ENCODE measurements at regions not wholly inside any gene's neighbourhood (a gene's known extent, or its start where the extent isn't known, plus 50 kb on each side); places are given as distances from the start of the nearest gene placed in this dataset.

DNA sequence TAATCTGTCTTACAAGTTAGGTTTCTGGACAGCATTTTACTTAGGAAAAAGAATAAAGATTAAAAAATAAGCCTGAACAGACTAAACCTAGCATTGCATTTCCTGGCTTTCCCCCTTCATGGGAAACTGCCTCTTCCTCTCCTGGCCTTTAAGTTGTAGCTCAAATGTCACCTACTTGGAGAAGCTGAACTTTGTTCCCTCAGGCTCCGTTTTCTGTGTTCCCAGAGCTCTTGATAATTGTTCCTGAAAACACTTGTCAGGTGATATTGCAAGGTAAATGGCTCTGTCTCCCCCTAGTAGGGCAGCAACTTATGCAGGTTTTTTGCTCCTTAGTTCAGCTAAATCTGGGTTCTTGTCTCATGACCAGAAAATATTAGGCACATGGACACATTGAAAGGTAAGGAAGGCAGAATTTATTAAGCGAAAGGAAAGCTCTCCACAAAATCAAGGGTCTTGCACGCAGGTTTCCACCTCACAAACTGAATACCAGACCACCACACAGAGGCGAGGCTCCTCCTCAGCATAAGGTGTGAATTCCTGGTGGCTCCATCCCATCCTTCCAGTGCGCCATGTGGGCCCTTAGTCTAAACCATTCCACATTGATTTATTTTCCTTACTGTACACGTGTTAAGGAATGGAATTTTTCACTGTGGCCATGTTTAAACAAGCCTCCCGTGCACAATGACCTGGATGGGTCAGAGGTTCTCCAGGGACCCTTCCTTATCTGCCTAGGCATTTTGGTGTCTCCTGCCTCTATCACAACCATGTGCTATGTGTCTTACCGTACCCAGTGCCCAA lies 229.3 kb downstream of the HNMT start:
- intact Hi-C loops (cut with DNase I; ENCODE audit: low total_unique reads), result no loop called here
- H3K36me3 ChIP-seq, result no peaks in the 10 kb centered on the region
- H3K9me3 ChIP-seq, result no peaks in the 10 kb centered on the region
- H3K27me3 ChIP-seq, result no peaks in the 10 kb centered on the region
- H3K27ac ChIP-seq, result no peak overlapping the region
- TF ChIP-seq, protein P1, sequence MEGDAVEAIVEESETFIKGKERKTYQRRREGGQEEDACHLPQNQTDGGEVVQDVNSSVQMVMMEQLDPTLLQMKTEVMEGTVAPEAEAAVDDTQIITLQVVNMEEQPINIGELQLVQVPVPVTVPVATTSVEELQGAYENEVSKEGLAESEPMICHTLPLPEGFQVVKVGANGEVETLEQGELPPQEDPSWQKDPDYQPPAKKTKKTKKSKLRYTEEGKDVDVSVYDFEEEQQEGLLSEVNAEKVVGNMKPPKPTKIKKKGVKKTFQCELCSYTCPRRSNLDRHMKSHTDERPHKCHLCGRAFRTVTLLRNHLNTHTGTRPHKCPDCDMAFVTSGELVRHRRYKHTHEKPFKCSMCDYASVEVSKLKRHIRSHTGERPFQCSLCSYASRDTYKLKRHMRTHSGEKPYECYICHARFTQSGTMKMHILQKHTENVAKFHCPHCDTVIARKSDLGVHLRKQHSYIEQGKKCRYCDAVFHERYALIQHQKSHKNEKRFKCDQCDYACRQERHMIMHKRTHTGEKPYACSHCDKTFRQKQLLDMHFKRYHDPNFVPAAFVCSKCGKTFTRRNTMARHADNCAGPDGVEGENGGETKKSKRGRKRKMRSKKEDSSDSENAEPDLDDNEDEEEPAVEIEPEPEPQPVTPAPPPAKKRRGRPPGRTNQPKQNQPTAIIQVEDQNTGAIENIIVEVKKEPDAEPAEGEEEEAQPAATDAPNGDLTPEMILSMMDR (IDR thresholded peaks at IDR 0.05), result no peak
- TF ChIP-seq POLR2A (IDR thresholded peaks at IDR 0.05), result no peak
- H3K4me1 ChIP-seq, result no peaks in the 10 kb centered on the region
- no peak for DNase-seq
- no peak overlapping the region for H3K4me3 ChIP-seq

GRCh38 chr2:138201286-138201685 lies 237.0 kb downstream of the HNMT start:
- H3K27me3 ChIP-seq, result no peaks in the 10 kb centered on the region
- no peaks in the 10 kb centered on the region for H3K4me1 ChIP-seq
- DNase-seq, result no peak
- intact Hi-C loops (cut with DNase I; ENCODE audit: low total_unique reads), result no loop called here
- no peak overlapping the region for H3K4me3 ChIP-seq
- no peak overlapping the region for H3K27ac ChIP-seq
- no peaks in the 10 kb centered on the region for H3K36me3 ChIP-seq
- H3K9me3 ChIP-seq, result no peaks in the 10 kb centered on the region
- TF ChIP-seq, protein P1 (IDR thresholded peaks at IDR 0.05), result no peak
- no peak for TF ChIP-seq POLR2A (IDR thresholded peaks at IDR 0.05)

DNA sequence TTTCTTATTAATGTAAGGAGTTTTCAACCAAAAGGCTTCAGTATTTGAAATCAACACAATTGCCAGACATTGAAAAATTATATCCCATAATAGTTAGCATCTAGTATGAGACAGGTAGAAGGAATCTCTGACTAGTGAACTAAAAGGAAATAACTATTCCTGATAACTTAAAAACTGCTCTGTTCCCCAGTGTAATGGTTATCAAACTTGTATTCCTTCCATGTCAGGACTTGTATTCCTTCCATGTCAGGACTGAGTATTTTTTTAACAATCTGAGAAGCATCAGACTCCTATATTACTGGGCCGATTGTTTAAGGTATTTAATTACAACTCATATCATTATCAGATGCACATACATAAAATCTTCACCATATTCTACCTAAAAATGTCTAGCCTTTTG lies 238.5 kb downstream of the HNMT start:
- intact Hi-C loops (cut with DNase I; ENCODE audit: low total_unique reads), result no loop called here
- no peaks in the 10 kb centered on the region for H3K36me3 ChIP-seq
- no peaks in the 10 kb centered on the region for H3K9me3 ChIP-seq
- no peaks in the 10 kb centered on the region for H3K4me1 ChIP-seq
- TF ChIP-seq, protein P1 (IDR thresholded peaks at IDR 0.05), result no peak
- no peak for TF ChIP-seq POLR2A (IDR thresholded peaks at IDR 0.05)
- no peak overlapping the region for H3K27ac ChIP-seq
- no peak for DNase-seq
- no peaks in the 10 kb centered on the region for H3K27me3 ChIP-seq
- no peak overlapping the region for H3K4me3 ChIP-seq

DNA sequence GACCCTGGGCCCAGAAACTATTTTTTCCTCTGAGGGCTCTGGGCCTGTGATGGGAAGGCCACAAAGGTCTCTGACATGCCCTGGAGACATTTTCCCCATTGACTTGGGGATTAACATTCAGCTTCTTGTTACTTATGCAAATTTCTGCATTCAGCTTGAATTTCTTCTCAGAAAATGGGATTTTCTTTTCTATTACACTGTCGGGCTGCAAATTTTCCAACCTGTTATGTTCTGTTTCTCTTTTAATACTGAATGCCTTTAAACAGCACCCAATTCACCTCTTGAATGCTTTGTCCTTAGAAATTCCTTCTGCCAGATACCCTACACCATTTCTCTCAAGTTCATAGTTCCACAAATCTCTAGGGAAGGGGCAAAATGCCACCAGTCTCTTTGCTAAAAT lies 241.0 kb downstream of the HNMT start:
- no peaks in the 10 kb centered on the region for H3K36me3 ChIP-seq
- H3K4me1 ChIP-seq, result no peaks in the 10 kb centered on the region
- DNase-seq, result no peak
- no peaks in the 10 kb centered on the region for H3K27me3 ChIP-seq
- no peak overlapping the region for H3K4me3 ChIP-seq
- intact Hi-C loops (cut with DNase I; ENCODE audit: low total_unique reads), result no loop called here
- TF ChIP-seq, protein P1 (IDR thresholded peaks at IDR 0.05), result no peak
- no peak for TF ChIP-seq POLR2A (IDR thresholded peaks at IDR 0.05)
- no peaks in the 10 kb centered on the region for H3K9me3 ChIP-seq
- no peak overlapping the region for H3K27ac ChIP-seq

GRCh38 chr2:138207074-138207930 lies 243.0 kb downstream of the HNMT start:
- Histone ChIP-seq H3K4me1 (no peaks in the 10 kb centered on the region), H3K36me3 (no peaks in the 10 kb centered on the region), H3K27me3 (no peaks in the 10 kb centered on the region), H3K9me3 (no peaks in the 10 kb centered on the region), H3K27ac (no peak overlapping the region), H3K4me3 (no peak overlapping the region)
- no peak for DNase-seq
- intact Hi-C loops (cut with DNase I; ENCODE audit: low total_unique reads), result no loop called here
- TF ChIP-seq, protein P1 (IDR thresholded peaks at IDR 0.05), result no peak
- TF ChIP-seq POLR2A (IDR thresholded peaks at IDR 0.05), result no peak

Data from uterus (tissue), 3 donors.